ENCODE measurements at regions not wholly inside any gene's neighbourhood (a gene's known extent, or its start where the extent isn't known, plus 50 kb on each side); places are given as distances from the start of the nearest gene placed in this dataset.

- H2BK120ac ChIP-seq (ENCODE audit: low read depth, low read length, poor library complexity, severe bottlenecking): no peak overlapping the region
- no peak for TF ChIP-seq CTCF (conservative IDR thresholded peaks at IDR 0.05)
- H2AK5ac ChIP-seq (ENCODE audit: insufficient read length, low read length): no peak overlapping the region
- Mint-ChIP-seq H3K4me1 (no peaks in the 10 kb centered on the region), H3K27me3 (ENCODE audit: low read depth) (no peaks in the 10 kb centered on the region; the same call in 1 of the 2 replicates), H3K27ac (no peak overlapping the region), H3K9me3 (peaks cover 72 to 78% of the 10 kb centered on the region in 2 experiments), H3K4me3 (no peak overlapping the region), H3K36me3 (ENCODE audit: insufficient read depth in 1 of 3, low read depth in 3 of 3) (peaks cover 5 to 11% (median 10%) of the 10 kb centered on the region in 3 experiments; a peak in 6 of 7 replicates)
- H2BK20ac ChIP-seq (ENCODE audit: low read depth, low read length, poor library complexity, severe bottlenecking): no peak overlapping the region
- no peak overlapping the region for H3K18ac ChIP-seq (ENCODE audit: insufficient read length, low read depth, low read length)
- H2BK12ac ChIP-seq (ENCODE audit: insufficient read length, low read depth, low read length): no peak overlapping the region
- no peaks in the 10 kb centered on the region for H3K27me3 ChIP-seq (ENCODE audit: insufficient read depth, low read length)
- DNase-seq: no peak
- no peak overlapping the region for H2BK15ac ChIP-seq (ENCODE audit: low read depth, low read length)
- H4K8ac ChIP-seq (replicated peaks; ENCODE audit: insufficient read length, low read depth, low read length): no peak overlapping the region
- H4K91ac ChIP-seq (ENCODE audit: insufficient read length, low read depth, low read length): no peak overlapping the region
- H3K14ac ChIP-seq (ENCODE audit: insufficient read depth, low read length): no peak overlapping the region
- H3K79me1 ChIP-seq (ENCODE audit: insufficient read depth, low read depth, low read length, poor library complexity, severe bottlenecking): no peaks in the 10 kb centered on the region
- H4K20me1 ChIP-seq (ENCODE audit: control insufficient read depth, insufficient read depth, insufficient read length): no peaks in the 10 kb centered on the region
- no peak overlapping the region for H3K4ac ChIP-seq (ENCODE audit: low read depth, low read length)
- no peak overlapping the region for H3K27ac ChIP-seq (ENCODE audit: insufficient read length, low read depth, low read length)
- H3K79me2 ChIP-seq (ENCODE audit: insufficient read depth, low read length): no peaks in the 10 kb centered on the region
- H3K4me2 ChIP-seq (ENCODE audit: insufficient read depth, insufficient read length, low read length): no peak overlapping the region
- no peak overlapping the region for H2AFZ ChIP-seq (ENCODE audit: low read length)
- H4K5ac ChIP-seq (ENCODE audit: insufficient read length, low read depth, low read length): no peak overlapping the region
- H3K4me1 ChIP-seq (ENCODE audit: insufficient read depth, low read length): no peaks in the 10 kb centered on the region
- H3K23ac ChIP-seq (ENCODE audit: insufficient read length, low read depth, low read length): no peak overlapping the region
- no peak overlapping the region for H2BK5ac ChIP-seq (ENCODE audit: insufficient read length, low read length)
- H3K23me2 ChIP-seq (ENCODE audit: insufficient read length, low read depth, low read length, poor library complexity, severe bottlenecking): no peaks in the 10 kb centered on the region
- no CpG with 5 or more reads among the region's 6 CpGs for whole genome bisulfite sequencing (ENCODE audit: extremely low coverage, insufficient read length, low lambda C conversion rate)
- H3K9me3 ChIP-seq (ENCODE audit: control insufficient read depth, low read depth, low read length): peaks cover 58% of the 10 kb centered on the region
- H3K9ac ChIP-seq (ENCODE audit: extremely low read depth, insufficient read length, low read length): no peak overlapping the region
- H3K56ac ChIP-seq (ENCODE audit: insufficient read length, low read depth, low read length): no peak overlapping the region
- no peak overlapping the region for H3T11ph ChIP-seq (ENCODE audit: low read length)
Measured at GRCh38 chr16:35171106-35171505, 1711.7 kb downstream of the TP53TG3F start.

Measured in H9 (cell line).